CD8-positive, alpha-beta memory T cell (primary cell): ENCODE measurements at regions not wholly inside any gene's neighbourhood (a gene's known extent, or its start where the extent isn't known, plus 50 kb on each side); places are given as distances from the start of the nearest gene placed in this dataset.

ENCODE experiments used
- CTCF ChIA-PET: fragments of 350-600 bp; sonication (Branson Sonifier 250); formaldehyde crosslinking; loops from one replicate; lab custom pipeline; 2021; ENCODE audit warnings: antibody characterized with exemption; lab: Charles Lee
- POLR2A ChIA-PET: fragments of 350-600 bp; sonication (Branson Sonifier 250); formaldehyde crosslinking; loops from one replicate; lab custom pipeline; 2021; ENCODE audit warnings: antibody characterized with exemption; lab: Charles Lee
- DNase-seq, 5 donors: peaks; one replicate each; pipeline versions ENCODE4 v3.0.0 to v3.0.0-alpha.2; 2020 to 2022; ENCODE audit warnings: mixed read lengths in 1 of 5
- H3K27ac ChIP-seq: one replicate; pipeline ENCODE4 v1.7.0; 2013; ENCODE audit warnings: low read depth, mild to moderate bottlenecking, low read length, moderate library complexity
- H3K27me3 ChIP-seq: 2 replicates; pipeline ENCODE4 v1.7.0; 2013; ENCODE audit warnings: low read length, mild to moderate bottlenecking; ENCODE audit not compliant: insufficient read depth, poor library complexity, severe bottlenecking
- H3K36me3 ChIP-seq: 2 replicates; pipeline ENCODE4 v1.7.0; 2013; ENCODE audit warnings: mild to moderate bottlenecking, low read length, moderate library complexity; ENCODE audit not compliant: insufficient read depth
- H3K4me1 ChIP-seq: 2 replicates; pipeline ENCODE4 v1.7.0; 2013; ENCODE audit warnings: mild to moderate bottlenecking, low read length, moderate library complexity; ENCODE audit not compliant: insufficient read depth
- H3K4me3 ChIP-seq: 2 replicates; pipeline ENCODE4 v1.7.0; 2013; ENCODE audit warnings: mild to moderate bottlenecking, low read length
- H3K9me3 ChIP-seq: 2 replicates; pipeline ENCODE4 v1.7.0; 2013; ENCODE audit warnings: mild to moderate bottlenecking, low read length
- H3K27ac Mint-ChIP-seq, 8 donors: one replicate each; pipeline ENCODE4 v1.8.0; 2020 to 2021; ENCODE audit warnings: mixed read lengths in 8 of 8, mild to moderate bottlenecking in 6 of 8, inconsistent platforms in 3 of 8, moderate library complexity in 3 of 8
- H3K27me3 Mint-ChIP-seq, 2 donors: one replicate each; pipeline ENCODE4 v1.8.0; 2020 to 2021; ENCODE audit warnings: mixed read lengths in 2 of 2, mild to moderate bottlenecking in 1 of 2, moderate library complexity in 1 of 2
- H3K36me3 Mint-ChIP-seq, 3 donors: one replicate each; pipeline ENCODE4 v1.8.0; 2020 to 2021; ENCODE audit warnings: mixed read lengths in 3 of 3, inconsistent platforms in 1 of 3, mild to moderate bottlenecking in 1 of 3
- H3K4me1 Mint-ChIP-seq, 3 donors: one replicate each; pipeline ENCODE4 v1.8.0; 2020 to 2021; ENCODE audit warnings: mixed read lengths in 3 of 3, inconsistent platforms in 1 of 3, mild to moderate bottlenecking in 1 of 3
- H3K4me3 Mint-ChIP-seq, 7 donors: one replicate each; pipeline ENCODE4 v1.8.0; 2020 to 2021; ENCODE audit warnings: mixed read lengths in 7 of 7, mild to moderate bottlenecking in 6 of 7, moderate library complexity in 4 of 7, inconsistent platforms in 2 of 7
- H3K9me3 Mint-ChIP-seq, 5 donors: one replicate each; pipeline ENCODE4 v1.8.0; 2020 to 2022; ENCODE audit warnings: mixed read lengths in 5 of 5, mild to moderate bottlenecking in 3 of 5, moderate library complexity in 2 of 5, inconsistent platforms in 1 of 5

DNA sequence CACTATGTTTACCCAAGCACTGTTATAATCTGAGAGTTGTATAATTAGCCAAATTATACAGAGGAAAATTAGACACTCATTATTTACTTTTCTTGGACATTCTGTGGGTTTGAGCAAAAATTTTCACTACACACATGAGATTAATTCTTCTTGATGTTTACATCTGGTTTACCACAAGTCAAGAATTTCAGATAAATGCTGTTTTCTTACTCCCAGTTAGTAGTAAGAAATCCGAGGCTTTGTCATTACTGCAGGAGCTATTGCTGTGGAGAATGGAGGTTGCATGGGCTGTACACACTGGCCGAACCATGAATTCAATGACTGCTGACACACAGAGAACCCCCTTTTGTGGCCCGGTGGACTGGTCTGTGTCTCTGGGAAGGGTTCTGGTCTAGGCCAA lies 207.7 kb upstream of the CFAP20DC start:
- no peak overlapping the region for H3K4me3 ChIP-seq
- Mint-ChIP-seq H3K36me3 (no peaks in the 10 kb centered on the region), H3K4me1 (no peaks in the 10 kb centered on the region), H3K9me3 (no peaks in the 10 kb centered on the region), H3K27me3 (peaks cover 0 to under 1% of the 10 kb centered on the region in 2 donors), H3K4me3 (no peak overlapping the region), H3K27ac (no peak overlapping the region)
- H3K36me3 ChIP-seq: no peaks in the 10 kb centered on the region
- H3K4me1 ChIP-seq: no peaks in the 10 kb centered on the region
- DNase-seq: no peak
- no peaks in the 10 kb centered on the region for H3K27me3 ChIP-seq
- POLR2A ChIA-PET: no interaction called here
- CTCF ChIA-PET: no interaction called here
- no peak overlapping the region for H3K27ac ChIP-seq
- no peaks in the 10 kb centered on the region for H3K9me3 ChIP-seq

DNA sequence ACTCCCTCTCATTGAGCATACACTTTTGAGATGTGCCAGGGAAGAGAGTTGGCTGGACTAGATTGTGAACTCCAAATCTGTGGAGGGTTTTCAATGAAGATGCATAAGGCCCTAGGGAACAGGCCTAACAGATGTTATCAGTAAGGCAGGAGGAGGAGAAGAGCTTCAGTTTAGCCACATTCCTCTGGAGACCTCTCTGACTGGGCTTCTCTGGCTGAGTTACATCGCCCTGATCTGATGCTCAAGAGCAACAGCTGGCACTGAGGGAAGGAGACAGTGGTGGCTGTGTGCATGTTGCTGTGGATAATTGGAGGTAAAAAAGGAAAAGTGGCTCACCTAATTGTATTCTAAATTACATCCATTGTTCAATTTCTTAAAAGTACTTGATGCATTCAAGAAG lies 206.4 kb upstream of the CFAP20DC start:
- ChIA-PET CTCF (no interaction called here), POLR2A (no interaction called here)

DNA sequence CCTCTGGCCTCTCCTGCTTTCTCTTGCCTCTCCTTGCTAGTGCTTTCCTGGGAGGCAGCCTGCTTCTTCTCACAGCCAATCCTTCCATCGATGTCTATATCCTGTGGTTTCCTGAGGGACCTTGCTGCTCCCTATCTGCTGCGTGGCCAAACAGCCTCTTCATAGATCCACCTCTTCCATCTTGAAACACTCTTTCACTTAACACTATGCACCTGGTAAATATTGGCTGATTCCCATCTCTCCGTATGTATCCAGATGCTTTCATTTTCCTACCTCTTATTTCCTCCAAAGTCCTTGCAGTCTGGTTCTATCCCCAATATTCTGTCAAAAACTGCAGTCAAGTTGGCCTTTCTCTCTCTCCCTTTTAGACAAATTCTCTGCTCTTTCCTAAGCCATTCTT lies 205.2 kb upstream of the CFAP20DC start:
- peaks cover 0 to 2% of the 10 kb centered on the region in 2 donors for H3K27me3 Mint-ChIP-seq
- ChIA-PET CTCF (interaction anchor here (1.5 kb wide), 1 partner anchor 10 kb away, joined by 4 read pairs; no protein-coding TSS in a partner anchor), POLR2A (no interaction called here)
- H3K36me3 ChIP-seq: no peaks in the 10 kb centered on the region
- H3K4me1 Mint-ChIP-seq: no peaks in the 10 kb centered on the region
- H3K27ac Mint-ChIP-seq: no peak overlapping the region
- no peak overlapping the region for H3K4me3 ChIP-seq
- H3K9me3 ChIP-seq: no peaks in the 10 kb centered on the region
- H3K27ac ChIP-seq: no peak overlapping the region
- no peaks in the 10 kb centered on the region for H3K4me1 ChIP-seq
- H3K9me3 Mint-ChIP-seq: no peaks in the 10 kb centered on the region
- DNase-seq: no peak
- H3K4me3 Mint-ChIP-seq: no peak overlapping the region
- H3K27me3 ChIP-seq: no peaks in the 10 kb centered on the region
- H3K36me3 Mint-ChIP-seq: no peaks in the 10 kb centered on the region

More for the DNA sequence above, 206.4 kb upstream of the CFAP20DC start:
- DNase-seq: no peak
- no peaks in the 10 kb centered on the region for H3K4me1 ChIP-seq
- no peak overlapping the region for H3K4me3 ChIP-seq
- no peaks in the 10 kb centered on the region for H3K36me3 Mint-ChIP-seq
- no peaks in the 10 kb centered on the region for H3K9me3 Mint-ChIP-seq
- no peak overlapping the region for H3K4me3 Mint-ChIP-seq
- H3K27ac ChIP-seq: no peak overlapping the region
- peaks cover 0 to 2% of the 10 kb centered on the region in 2 donors for H3K27me3 Mint-ChIP-seq
- H3K36me3 ChIP-seq: no peaks in the 10 kb centered on the region
- no peaks in the 10 kb centered on the region for H3K4me1 Mint-ChIP-seq
- H3K9me3 ChIP-seq: no peaks in the 10 kb centered on the region
- H3K27ac Mint-ChIP-seq: no peak overlapping the region
- no peaks in the 10 kb centered on the region for H3K27me3 ChIP-seq

DNA sequence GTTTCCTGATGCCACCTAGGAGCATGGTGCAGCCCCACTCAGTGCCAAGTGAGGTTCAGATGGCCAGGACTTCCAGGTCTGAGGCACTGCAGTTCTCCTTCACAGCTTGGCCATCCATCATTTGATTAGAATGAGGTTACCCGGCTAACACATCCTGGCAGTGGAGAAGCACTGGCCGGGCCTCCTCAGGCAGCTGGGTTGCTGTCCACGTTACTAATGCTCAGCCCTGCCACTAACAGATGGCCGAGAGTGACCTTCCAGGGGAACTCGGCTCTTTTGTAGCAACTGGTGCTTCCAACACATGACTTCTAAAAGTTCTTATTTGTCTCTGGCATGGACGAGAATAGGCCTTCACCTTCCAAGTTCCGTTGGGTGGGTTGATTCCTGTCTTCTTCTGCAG lies 204.6 kb upstream of the CFAP20DC start:
- Histone ChIP-seq H3K9me3 (no peaks in the 10 kb centered on the region), H3K4me1 (no peaks in the 10 kb centered on the region), H3K4me3 (no peak overlapping the region), H3K27me3 (no peaks in the 10 kb centered on the region), H3K36me3 (no peaks in the 10 kb centered on the region), H3K27ac (no peak overlapping the region)
- peak overlapping the region in 1 of 7 donors; percentile 58 for H3K4me3 Mint-ChIP-seq
- peaks cover 0 to 2% of the 10 kb centered on the region in 2 donors for H3K27me3 Mint-ChIP-seq
- ChIA-PET CTCF (interaction anchor here (1.5 kb wide), 1 partner anchor 10 kb away, joined by 4 read pairs; no protein-coding TSS in a partner anchor), POLR2A (no interaction called here)
- no peaks in the 10 kb centered on the region for H3K36me3 Mint-ChIP-seq
- no peaks in the 10 kb centered on the region for H3K4me1 Mint-ChIP-seq
- no peak for DNase-seq
- H3K9me3 Mint-ChIP-seq: no peaks in the 10 kb centered on the region
- H3K27ac Mint-ChIP-seq: no peak overlapping the region

DNA sequence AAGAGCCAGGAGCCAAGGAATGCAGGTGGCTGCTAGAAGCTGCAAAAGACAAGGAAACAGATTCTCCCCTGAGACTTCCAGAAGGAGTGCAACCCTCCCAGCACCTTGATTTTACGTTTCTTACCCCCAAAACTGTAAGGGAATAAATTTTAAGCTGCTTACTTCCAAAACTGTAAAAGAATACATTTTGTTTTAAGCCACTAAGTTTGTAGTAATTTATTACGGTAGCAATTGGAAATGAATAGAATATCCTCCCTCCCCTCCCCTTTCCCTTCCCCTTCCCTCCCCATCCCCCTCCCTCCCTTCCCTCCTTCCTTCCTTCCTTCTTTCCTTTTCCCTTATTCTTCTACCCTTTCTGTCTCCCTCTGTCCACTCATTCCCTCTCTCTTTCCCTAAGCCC lies 203.7 kb upstream of the CFAP20DC start:
- Histone ChIP-seq H3K27me3 (no peaks in the 10 kb centered on the region), H3K27ac (no peak overlapping the region), H3K36me3 (no peaks in the 10 kb centered on the region), H3K4me1 (no peaks in the 10 kb centered on the region), H3K4me3 (no peak overlapping the region), H3K9me3 (no peaks in the 10 kb centered on the region)
- Mint-ChIP-seq H3K27me3 (peaks cover 0 to 2% of the 10 kb centered on the region in 2 donors), H3K4me3 (no peak overlapping the region), H3K36me3 (no peaks in the 10 kb centered on the region), H3K27ac (no peak overlapping the region), H3K9me3 (no peaks in the 10 kb centered on the region), H3K4me1 (no peaks in the 10 kb centered on the region)
- DNase-seq: no peak
- CTCF ChIA-PET: interaction anchor here (1.5 kb wide), 1 partner anchor 11 kb away, joined by 4 read pairs; no protein-coding TSS in a partner anchor
- POLR2A ChIA-PET: no interaction called here

DNA sequence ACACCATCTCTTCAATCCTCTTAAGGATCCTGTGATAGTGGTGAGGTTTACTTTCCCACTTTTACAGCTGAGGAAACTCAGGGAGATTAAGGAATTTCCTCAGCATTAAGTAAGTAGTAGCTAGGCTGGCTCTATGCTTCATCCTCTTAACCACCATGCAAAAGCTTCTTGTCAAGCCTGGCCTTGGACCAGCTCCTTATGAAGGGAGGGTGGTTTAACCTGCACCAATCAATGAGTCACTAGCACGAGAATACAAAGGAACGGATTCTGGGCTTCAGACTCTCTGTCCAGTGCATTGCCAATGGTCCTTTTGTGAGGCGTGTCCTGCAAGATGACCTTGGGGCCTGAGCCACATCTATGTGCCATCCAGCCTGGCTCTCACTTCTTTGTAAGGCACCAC lies 202.0 kb upstream of the CFAP20DC start:
- Histone ChIP-seq H3K9me3 (no peaks in the 10 kb centered on the region), H3K4me1 (no peaks in the 10 kb centered on the region), H3K4me3 (no peak overlapping the region), H3K27ac (no peak overlapping the region), H3K36me3 (no peaks in the 10 kb centered on the region), H3K27me3 (no peaks in the 10 kb centered on the region)
- Mint-ChIP-seq H3K4me1 (peaks cover 0 to 8% (median 5%) of the 10 kb centered on the region in 3 donors), H3K36me3 (no peaks in the 10 kb centered on the region), H3K4me3 (no peak overlapping the region), H3K27ac (no peak overlapping the region), H3K27me3 (peaks cover 0 to 2% of the 10 kb centered on the region in 2 donors), H3K9me3 (no peaks in the 10 kb centered on the region)
- ChIA-PET CTCF (no interaction called here), POLR2A (no interaction called here)
- no peak for DNase-seq

DNA sequence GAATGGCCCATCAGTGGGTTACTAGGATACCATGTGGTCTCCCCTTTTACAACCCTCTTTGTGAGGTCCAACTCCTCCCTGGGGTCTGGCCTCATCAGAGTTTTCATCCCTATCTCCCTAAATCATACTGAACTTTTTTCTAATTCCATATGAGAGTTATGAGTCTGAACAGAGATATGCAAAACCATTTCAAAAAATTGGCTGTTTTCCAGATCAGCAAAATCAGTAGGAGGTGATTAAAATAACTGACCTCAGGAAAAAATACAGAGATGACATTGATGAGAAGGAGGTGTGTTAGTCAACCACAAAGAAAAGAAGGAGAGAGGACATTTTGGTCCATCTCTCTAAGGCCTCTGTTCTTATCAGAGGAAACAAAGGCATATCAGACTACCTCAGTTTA lies 200.8 kb upstream of the CFAP20DC start:
- no peak overlapping the region for H3K27ac ChIP-seq
- H3K9me3 Mint-ChIP-seq: no peaks in the 10 kb centered on the region
- POLR2A ChIA-PET: no interaction called here
- DNase-seq: no peak
- H3K4me1 Mint-ChIP-seq: peaks cover 0 to 8% (median 5%) of the 10 kb centered on the region in 3 donors
- H3K4me3 Mint-ChIP-seq: no peak overlapping the region
- no peaks in the 10 kb centered on the region for H3K36me3 Mint-ChIP-seq
- H3K9me3 ChIP-seq: no peaks in the 10 kb centered on the region
- peaks cover 0 to 2% of the 10 kb centered on the region in 2 donors for H3K27me3 Mint-ChIP-seq
- H3K4me3 ChIP-seq: no peak overlapping the region
- H3K4me1 ChIP-seq: no peaks in the 10 kb centered on the region
- no peaks in the 10 kb centered on the region for H3K36me3 ChIP-seq
- peak overlapping the region in 1 of 8 donors; percentile 32 for H3K27ac Mint-ChIP-seq
- H3K27me3 ChIP-seq: no peaks in the 10 kb centered on the region
- CTCF ChIA-PET: no interaction called here

DNA sequence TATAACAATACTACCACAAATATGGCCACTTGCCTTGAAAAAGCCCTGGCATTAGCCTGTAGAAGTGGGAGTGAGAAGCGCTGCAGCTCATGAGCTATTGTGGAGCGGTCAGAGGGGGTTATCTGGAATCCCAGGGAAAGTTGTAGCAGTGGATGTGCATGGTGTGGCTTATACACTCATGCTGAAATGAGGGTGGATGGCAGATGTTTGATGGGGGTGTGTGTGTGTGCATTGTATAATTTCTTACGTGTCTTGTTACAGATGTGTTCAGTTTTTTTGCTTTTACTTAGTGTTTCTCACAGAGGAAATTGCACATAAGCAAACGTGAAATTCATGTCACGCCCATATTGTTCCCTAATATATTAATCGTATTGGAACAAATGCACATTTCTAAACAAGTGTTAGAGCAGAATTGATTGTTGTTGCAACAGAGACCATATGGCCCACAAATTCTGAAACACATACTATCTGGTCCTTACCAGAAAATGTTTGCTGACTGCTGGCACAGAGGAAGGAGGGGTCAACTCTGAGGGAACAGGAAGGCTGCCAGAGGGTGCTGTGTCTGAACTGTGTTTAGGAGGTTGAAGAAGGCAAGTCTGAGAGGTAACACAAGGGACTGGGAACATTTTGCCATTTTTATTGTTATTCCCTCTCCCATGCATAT lies 200.0 kb upstream of the CFAP20DC start:
- no peaks in the 10 kb centered on the region for H3K9me3 ChIP-seq
- no peaks in the 10 kb centered on the region for H3K27me3 ChIP-seq
- peaks cover 0 to 2% of the 10 kb centered on the region in 2 donors for H3K27me3 Mint-ChIP-seq
- POLR2A ChIA-PET: no interaction called here
- no peak overlapping the region for H3K27ac ChIP-seq
- no peak for DNase-seq
- no peaks in the 10 kb centered on the region for H3K36me3 Mint-ChIP-seq
- H3K4me1 ChIP-seq: no peaks in the 10 kb centered on the region
- H3K4me3 ChIP-seq: no peak overlapping the region
- no peaks in the 10 kb centered on the region for H3K36me3 ChIP-seq
- CTCF ChIA-PET: no interaction called here
- H3K4me1 Mint-ChIP-seq: peaks cover 0 to 8% (median 5%) of the 10 kb centered on the region in 3 donors
- peak overlapping the region in 1 of 8 donors; percentile 17 for H3K27ac Mint-ChIP-seq
- no peaks in the 10 kb centered on the region for H3K9me3 Mint-ChIP-seq
- H3K4me3 Mint-ChIP-seq: no peak overlapping the region
